ENCODE measurements at regions not wholly inside any gene's neighbourhood (a gene's known extent, or its start where the extent isn't known, plus 50 kb on each side); places are given as distances from the start of the nearest gene placed in this dataset.
"Not testable (repeated sequence)": the region's sequence is repeated elsewhere in the genome, so short reads cannot be mapped to it uniquely, and the experiment has no call there.

DNA sequence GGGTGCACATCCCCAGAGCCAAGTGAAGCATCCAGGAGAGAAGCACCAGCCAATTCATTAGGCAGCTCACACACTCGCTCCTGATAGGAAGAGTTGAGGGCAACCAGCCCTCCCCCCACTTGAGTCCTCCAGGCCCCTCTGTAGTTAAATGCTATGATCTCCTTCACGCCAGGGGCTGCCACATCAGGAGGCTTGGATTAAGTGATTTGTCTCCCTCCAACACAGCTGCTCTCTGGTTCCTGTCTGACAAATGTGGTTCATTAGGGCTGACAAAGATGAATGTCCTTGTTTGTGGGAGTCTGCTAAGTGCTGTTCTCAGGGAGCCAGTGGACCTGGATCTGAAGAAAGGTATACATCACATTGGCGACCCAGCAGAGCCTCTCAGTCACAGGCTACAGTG, 94.5 kb upstream of the WSCD1 start:
- DNase-seq = no peak

DNA sequence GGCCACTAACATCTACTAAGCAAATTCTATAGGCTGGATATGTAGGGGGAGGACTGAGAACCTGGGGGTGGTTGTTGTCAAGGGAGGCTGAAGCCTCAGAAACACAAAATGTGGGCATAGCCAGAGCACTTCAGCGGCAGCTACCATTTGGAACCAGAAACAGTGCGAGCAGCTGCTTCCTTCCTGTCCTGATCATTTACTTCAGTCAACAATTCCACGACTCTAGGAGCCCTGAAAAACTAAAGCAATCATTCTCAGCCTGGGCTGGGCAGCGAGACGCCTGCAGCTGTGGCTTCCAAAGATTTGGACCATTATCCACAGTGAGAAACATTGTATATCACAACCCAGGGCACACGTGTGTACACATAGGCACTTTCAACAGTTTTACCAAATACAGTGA, 93.9 kb upstream of the WSCD1 start:
- no peak for DNase-seq

DNA sequence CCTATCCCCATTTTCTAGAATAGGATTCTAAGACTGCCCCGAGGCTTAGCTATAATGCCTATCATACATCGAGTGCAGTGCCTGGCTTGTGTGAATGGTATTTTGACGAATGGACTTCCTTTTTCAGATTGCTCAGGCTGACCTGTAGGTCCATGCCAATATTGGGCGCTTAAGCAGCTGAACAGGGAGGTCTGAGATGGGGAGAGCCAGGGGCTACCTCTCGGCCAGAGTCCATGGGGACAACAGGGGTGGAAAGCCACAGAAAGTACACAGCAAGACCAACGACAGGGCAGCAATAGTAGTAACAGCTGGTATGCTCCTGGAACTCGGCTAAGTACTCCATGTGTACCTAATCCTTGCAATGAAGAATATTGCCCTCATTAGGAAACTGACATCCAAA, 91.7 kb upstream of the WSCD1 start:
- DNase-seq = no peak

DNA sequence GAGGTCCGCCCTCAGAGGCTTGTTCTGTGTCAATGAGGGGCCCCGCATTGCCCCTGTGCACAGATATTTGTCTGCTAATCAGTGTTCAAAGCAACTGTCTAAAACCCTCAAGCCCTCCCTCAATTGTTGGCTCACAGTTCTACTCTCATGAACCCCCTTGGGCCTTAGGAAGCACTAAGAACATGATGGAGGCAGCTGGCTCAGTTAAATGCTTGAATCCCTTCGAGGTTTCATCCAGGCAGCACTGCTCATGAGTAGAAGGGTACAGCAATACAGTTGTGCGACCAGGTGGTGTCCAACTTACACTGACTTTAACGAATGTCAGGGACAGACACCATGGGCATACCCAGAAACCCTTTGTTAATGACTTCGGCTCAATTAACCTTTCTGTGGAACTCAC, 89.2 kb upstream of the WSCD1 start:
- no peak for DNase-seq

DNA sequence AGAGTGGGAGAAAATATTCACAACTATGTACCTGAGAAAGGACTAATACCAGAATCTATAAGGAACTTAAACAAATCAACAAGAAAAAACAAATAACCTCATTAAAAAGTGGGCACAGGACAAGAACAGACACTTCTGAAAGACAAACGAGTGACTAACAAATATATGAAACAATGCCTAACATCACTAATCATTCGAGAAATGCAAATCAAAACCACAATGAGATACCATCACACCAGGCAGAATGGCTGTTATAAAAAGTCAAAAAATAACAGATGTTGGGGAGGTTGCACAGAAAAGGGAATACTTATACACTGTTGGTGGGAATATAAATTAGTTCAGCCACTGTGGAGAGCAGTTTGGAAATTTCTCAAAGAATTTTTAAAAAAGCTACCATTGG, 83.5 kb upstream of the WSCD1 start:
- DNase-seq = no peak

DNA sequence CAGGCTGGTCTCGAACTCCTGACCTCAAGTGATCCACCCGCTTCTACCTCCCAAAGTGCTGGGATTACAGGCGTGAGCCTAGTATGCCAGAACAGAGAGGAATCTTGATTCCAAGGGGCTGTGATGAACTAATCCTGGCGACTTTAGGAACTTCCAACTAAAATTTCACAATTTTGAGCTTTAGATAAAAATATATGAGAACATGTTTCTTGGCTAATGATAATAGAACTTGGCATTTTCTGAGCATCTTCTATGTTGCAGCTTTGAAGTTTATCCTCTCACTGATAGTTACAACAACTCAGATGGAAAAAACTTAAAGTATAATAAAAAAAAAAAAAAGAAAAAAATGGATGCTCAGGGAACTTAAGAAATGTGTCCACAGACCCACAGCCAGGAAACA, 69.8 kb upstream of the WSCD1 start:
- no peak for DNase-seq

DNA sequence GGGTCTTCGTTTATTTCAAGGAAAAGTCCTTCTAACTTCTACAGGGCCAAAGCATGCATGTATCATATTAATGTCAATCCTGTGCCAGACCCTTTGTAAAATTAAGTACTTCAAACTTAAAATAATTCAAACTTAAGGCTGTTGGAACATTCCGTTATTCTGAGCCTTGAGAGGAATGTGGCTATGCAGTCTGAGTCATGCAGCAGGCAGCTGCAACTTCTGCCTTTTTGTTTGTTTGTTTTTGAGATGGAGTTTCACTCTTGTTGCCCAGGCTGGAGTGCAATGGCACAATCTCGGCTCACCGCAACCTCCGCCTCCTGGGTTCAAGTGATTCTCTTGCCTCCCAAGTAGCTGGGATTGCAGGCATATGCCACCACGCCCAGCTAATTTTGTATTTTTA, 67.0 kb upstream of the WSCD1 start:
- DNase-seq = not testable (repeated sequence)

DNA sequence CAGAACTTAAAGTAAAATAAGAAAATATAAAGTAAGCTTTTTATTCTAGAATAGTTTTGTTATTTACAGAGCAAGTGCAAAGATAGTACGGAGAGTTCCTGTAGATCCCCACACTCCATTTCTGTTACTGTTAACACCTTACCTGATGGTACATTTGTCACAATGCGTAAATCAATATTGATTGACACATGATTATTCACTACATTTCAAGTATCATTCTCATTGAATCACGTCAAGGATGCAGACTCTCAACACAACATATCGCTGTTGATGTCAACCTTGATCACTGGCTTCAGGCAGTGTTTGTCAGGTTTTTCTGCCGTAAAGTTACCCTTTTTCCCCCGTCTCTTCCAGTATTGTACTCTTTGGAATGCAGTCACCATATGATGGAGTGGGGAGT, 64.2 kb upstream of the WSCD1 start:
- DNase-seq = no peak

DNA sequence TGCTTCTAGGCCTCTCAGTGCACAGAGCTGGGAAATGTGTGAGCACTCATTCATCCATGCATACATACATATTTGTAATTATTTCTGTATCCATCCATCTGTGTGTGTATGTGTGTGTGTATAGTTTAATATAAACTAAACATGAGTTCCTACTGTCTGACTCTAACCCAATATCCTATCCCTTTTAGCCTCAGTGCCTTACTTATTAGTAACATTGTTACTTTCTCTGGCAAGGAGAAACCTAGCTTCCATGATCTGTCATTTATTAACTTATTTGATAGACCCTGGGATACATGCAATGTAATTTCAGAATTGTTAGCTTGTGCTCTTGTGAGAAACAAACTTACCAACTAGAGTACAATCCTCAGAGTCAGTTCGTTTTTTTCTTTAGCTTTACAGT, 59.0 kb upstream of the WSCD1 start:
- DNase-seq = no peak

DNA sequence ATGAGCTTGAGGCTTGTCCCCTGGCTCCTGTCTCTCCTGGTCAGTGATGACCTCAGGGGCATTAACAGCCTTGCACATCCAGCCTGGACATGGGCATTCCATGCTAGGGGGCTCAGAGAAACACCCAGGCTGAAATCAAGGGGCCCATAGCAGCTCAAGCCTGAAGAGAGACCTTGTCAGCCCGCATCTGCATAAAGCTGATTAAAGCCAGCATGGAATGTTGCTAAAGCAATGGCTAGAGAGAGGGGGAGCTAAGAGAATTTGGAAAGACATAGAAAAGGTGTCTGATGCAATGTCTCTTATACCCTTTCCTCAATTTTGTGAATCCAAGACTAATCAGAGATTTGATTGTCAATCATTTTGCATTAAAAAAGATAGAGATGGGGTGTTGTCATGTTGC, 51.4 kb upstream of the WSCD1 start:
- DNase-seq = no peak

DNA sequence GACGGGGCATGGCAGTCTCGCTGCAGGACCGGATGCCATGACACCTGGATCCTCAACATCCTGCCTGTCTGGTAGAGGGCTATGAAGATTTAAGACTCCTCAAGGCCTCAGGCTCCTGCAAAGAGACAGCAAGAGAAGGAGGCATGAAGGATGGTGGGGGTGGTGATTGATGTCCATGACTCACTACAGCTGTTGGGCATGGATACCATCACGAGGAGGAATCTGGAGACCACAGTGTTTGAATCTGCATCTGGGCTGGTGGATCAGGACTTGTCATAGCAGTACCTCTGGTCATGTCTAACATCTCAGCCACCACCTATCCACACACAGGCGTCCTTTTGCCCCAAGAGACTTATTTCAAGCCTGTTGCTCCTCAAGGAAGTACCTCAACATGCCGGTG, 50.2 kb upstream of the WSCD1 start:
- DNase-seq = no peak

DNA sequence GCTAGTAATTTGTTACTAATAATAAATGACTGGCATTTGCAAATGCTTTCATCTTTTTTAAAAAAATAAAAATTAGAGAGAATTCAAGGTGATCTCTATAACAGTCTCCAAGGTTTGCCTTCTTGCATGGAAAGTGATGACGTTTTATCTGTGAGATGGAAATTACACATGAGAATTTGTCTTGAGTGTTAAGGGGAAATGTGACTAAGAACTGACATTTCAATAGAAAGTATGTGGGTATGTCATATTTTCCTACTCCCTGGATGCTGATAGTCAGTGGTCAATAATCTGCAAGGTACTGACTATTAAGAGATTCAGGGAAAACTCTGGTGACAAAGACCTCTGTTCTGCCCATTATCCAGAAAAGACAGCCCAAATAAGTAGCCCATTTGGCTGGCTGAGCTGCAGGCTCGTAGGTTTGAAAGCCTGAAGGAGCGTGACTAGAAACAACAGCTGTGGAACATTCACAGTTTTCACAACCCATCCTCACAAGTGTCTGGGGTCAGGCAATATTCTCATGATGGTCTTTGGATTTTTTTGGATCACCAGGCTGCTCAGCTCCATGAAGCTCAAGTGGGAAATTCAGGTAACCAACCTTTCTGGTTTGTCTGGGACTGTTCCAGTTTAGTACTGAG, 49.7 kb upstream of the WSCD1 start:
- DNase-seq = no peak

Data from stimulated activated CD4-positive, alpha-beta T cell treated with anti-CD3 and anti-CD28 coated beads, Interleukin-4, amount 100 ng/mL, for 24 hours (primary cell).